ENCODE measurements at regions not wholly inside any gene's neighbourhood (a gene's known extent, or its start where the extent isn't known, plus 50 kb on each side); places are given as distances from the start of the nearest gene placed in this dataset.
"Not testable (repeated sequence)": the region's sequence is repeated elsewhere in the genome, so short reads cannot be mapped to it uniquely, and the experiment has no call there.

- WGBS (ENCODE audit: insufficient coverage): 73% methylated on average over 2 of the region's 3 CpGs
- intact Hi-C loops (cut with micrococcal nuclease): no loop called here
- POLR2A ChIA-PET: no interaction called here
Measured at GRCh38 chr11:129569007-129569406, 193.4 kb downstream of the BARX2 start.

GRCh38 chr11:129572667-129573066 lies 197.0 kb downstream of the BARX2 start:
- H3K4me3 ChIP-seq (ENCODE audit: control extremely low read depth in 1 of 5, extremely low read depth in 1 of 5, insufficient read depth in 1 of 5, low read depth in 2 of 5, low read length in 4 of 5); H3K36me3 ChIP-seq (replicated peaks in 1 of 2; ENCODE audit: control extremely low read depth in 1 of 2, control insufficient read depth in 1 of 2, extremely low read depth in 1 of 2, insufficient read depth in 2 of 2, low read length in 1 of 2); ATAC-seq (ENCODE audit: low read depth); POLR2A ChIA-PET; H3K9ac ChIP-seq (ENCODE audit: low read length); H3K4me3 Mint-ChIP-seq; DNase-seq; CTCF ChIA-PET; H3K4me1 ChIP-seq (ENCODE audit: control insufficient read depth in 2 of 2, insufficient read depth in 2 of 2, low read length in 2 of 2); H3K27ac ChIP-seq (ENCODE audit: low read length in 2 of 2); H3K4me2 ChIP-seq (replicated peaks; ENCODE audit: low read depth, low read length, poor library complexity, severe bottlenecking); H2AFZ ChIP-seq (ENCODE audit: insufficient read depth, low read depth, low read length, poor library complexity, severe bottlenecking); H3K4me1 Mint-ChIP-seq; H3K27me3 Mint-ChIP-seq; H4K20me1 ChIP-seq (ENCODE audit: control insufficient read depth, insufficient read depth, low read length, poor library complexity, severe bottlenecking); intact Hi-C loops (cut with micrococcal nuclease); H3K27ac Mint-ChIP-seq; H3K27me3 ChIP-seq (replicated peaks in 1 of 4; ENCODE audit: control extremely low read depth in 1 of 4, control insufficient read depth in 3 of 4, insufficient read depth in 4 of 4, low read length in 3 of 4); H3K79me2 ChIP-seq (ENCODE audit: control insufficient read depth, insufficient read depth, low read length): not testable (repeated sequence)
- peaks cover 0 to 37% (median 0%) of the 10 kb centered on the region in 3 donors for H3K9me3 ChIP-seq (ENCODE audit: control extremely low read depth in 1 of 3, control insufficient read depth in 2 of 3, insufficient read depth in 1 of 3, low read length in 2 of 3)
- WGBS (ENCODE audit: insufficient coverage): 95% methylated on average over 8 of the region's 8 CpGs
- H3K9me3 Mint-ChIP-seq (ENCODE audit: insufficient read depth): peaks cover 17% of the 10 kb centered on the region

More at GRCh38 chr11:129569007-129569406, 193.4 kb downstream of the BARX2 start:
- Histone ChIP-seq H3K36me3 (replicated peaks in 1 of 2; ENCODE audit: control extremely low read depth in 1 of 2, control insufficient read depth in 1 of 2, extremely low read depth in 1 of 2, insufficient read depth in 2 of 2, low read length in 1 of 2) (no peaks in the 10 kb centered on the region), H3K9me3 (ENCODE audit: control extremely low read depth in 1 of 3, control insufficient read depth in 2 of 3, insufficient read depth in 1 of 3, low read length in 2 of 3) (peaks cover 0 to 26% (median 0%) of the 10 kb centered on the region in 3 donors), H3K4me3 (ENCODE audit: control extremely low read depth in 1 of 5, extremely low read depth in 1 of 5, insufficient read depth in 1 of 5, low read depth in 2 of 5, low read length in 4 of 5) (no peak overlapping the region), H3K79me2 (ENCODE audit: control insufficient read depth, insufficient read depth, low read length) (no peaks in the 10 kb centered on the region), H3K9ac (ENCODE audit: low read length) (no peak overlapping the region), H2AFZ (ENCODE audit: insufficient read depth, low read depth, low read length, poor library complexity, severe bottlenecking) (no peak overlapping the region), H3K4me2 (replicated peaks; ENCODE audit: low read depth, low read length, poor library complexity, severe bottlenecking) (no peak overlapping the region), H3K27ac (ENCODE audit: low read length in 2 of 2) (no peak overlapping the region), H3K4me1 (ENCODE audit: control insufficient read depth in 2 of 2, insufficient read depth in 2 of 2, low read length in 2 of 2) (no peaks in the 10 kb centered on the region), H4K20me1 (ENCODE audit: control insufficient read depth, insufficient read depth, low read length, poor library complexity, severe bottlenecking) (no peaks in the 10 kb centered on the region), H3K27me3 (replicated peaks in 1 of 4; ENCODE audit: control extremely low read depth in 1 of 4, control insufficient read depth in 3 of 4, insufficient read depth in 4 of 4, low read length in 3 of 4) (no peaks in the 10 kb centered on the region)
- peaks cover 12% of the 10 kb centered on the region for H3K9me3 Mint-ChIP-seq (ENCODE audit: insufficient read depth)
- DNase-seq: no peak
- TF ChIP-seq EZH2 (IDR thresholded peaks at IDR 0.05; ENCODE audit: borderline replicate concordance, insufficient read depth, low read depth, low read length, poor library complexity, severe bottlenecking) (no peak), CTCF (IDR thresholded peaks at IDR 0.05) (no peak)
- H3K4me3 Mint-ChIP-seq: no peak overlapping the region
- H3K27me3 Mint-ChIP-seq: no peaks in the 10 kb centered on the region
- H3K27ac Mint-ChIP-seq: no peak overlapping the region
- CTCF ChIA-PET: no interaction called here
- H3K4me1 Mint-ChIP-seq: no peaks in the 10 kb centered on the region
- ATAC-seq (ENCODE audit: low read depth): no peak

Measured in B cell (primary cell).